CD14-positive monocyte (primary cell): ENCODE measurements at regions not wholly inside any gene's neighbourhood (a gene's known extent, or its start where the extent isn't known, plus 50 kb on each side); places are given as distances from the start of the nearest gene placed in this dataset.

ENCODE experiments used
- DNase-seq, 3 donors: peaks; one replicate each; pipeline ENCODE4 v3.0.0-alpha.2; 2011 to 2022
- H2AFZ ChIP-seq: 2 replicates; pipeline ENCODE4 v1.6.0; 2012; ENCODE audit warnings: mild to moderate bottlenecking, low read depth, low read length, inconsistent platforms; ENCODE audit not compliant: insufficient read depth, poor library complexity, severe bottlenecking
- H3K27ac ChIP-seq, 2 donors: 1 replicate in 1 of 2; 2 replicates in 1 of 2; pipeline ENCODE4 v1.5.1; 2012 to 2013; ENCODE audit warnings: low read length in 2 of 2, control low read depth in 1 of 2, inconsistent platforms in 1 of 2, low read depth in 1 of 2, mild to moderate bottlenecking in 1 of 2
- H3K27me3 ChIP-seq, 2 donors: one replicate each; pipeline versions ENCODE4 v1.6.0 to v1.6.1; 2011 to 2013; ENCODE audit warnings: low read length in 2 of 2; ENCODE audit not compliant: control insufficient read depth in 2 of 2, insufficient read depth in 2 of 2
- H3K36me3 ChIP-seq, 2 donors: replicated peaks in 1 of 2; 1 replicate in 1 of 2; 2 replicates in 1 of 2; pipeline versions ENCODE4 v1.5.1 to v1.6.1; 2012 to 2013; ENCODE audit warnings: low read length in 2 of 2, control low read depth in 1 of 2, inconsistent platforms in 1 of 2, mild to moderate bottlenecking in 1 of 2; ENCODE audit not compliant: insufficient read depth in 2 of 2, control insufficient read depth in 1 of 2
- H3K4me1 ChIP-seq, 2 donors: 1 replicate in 1 of 2; 2 replicates in 1 of 2; pipeline versions ENCODE4 v1.5.1 to v1.6.1; 2012 to 2013; ENCODE audit warnings: low read length in 2 of 2, control low read depth in 1 of 2, inconsistent platforms in 1 of 2, mild to moderate bottlenecking in 1 of 2, moderate library complexity in 1 of 2; ENCODE audit not compliant: insufficient read depth in 2 of 2, control insufficient read depth in 1 of 2
- H3K4me2 ChIP-seq: replicated peaks from 2 replicates; pipeline ENCODE3; 2012; ENCODE audit warnings: low read length, moderate library complexity, mild to moderate bottlenecking; ENCODE audit not compliant: poor library complexity, severe bottlenecking; ENCODE audit errors: extremely low read depth
- H3K4me3 ChIP-seq, 3 experiments: fragments of 200-600 bp in 1 of 3; sonication (generic) in 1 of 3; replicated peaks in 1 of 3; 1 replicate in 2 of 3; 2 replicates in 1 of 3; pipeline ENCODE4 v1.5.1; 2011 to 2013; ENCODE audit warnings: low read length in 3 of 3, mild to moderate bottlenecking in 3 of 3, control low read depth in 2 of 3, low read depth in 2 of 3, inconsistent platforms in 1 of 3, moderate library complexity in 1 of 3
- H3K79me2 ChIP-seq: 2 replicates; pipeline ENCODE4 v1.6.0; 2012; ENCODE audit warnings: mild to moderate bottlenecking, control low read depth, inconsistent platforms, low read length, moderate library complexity; ENCODE audit not compliant: insufficient read depth
- H3K9ac ChIP-seq: 2 replicates; pipeline ENCODE4 v1.6.0; 2017; ENCODE audit warnings: low read length, mild to moderate bottlenecking; ENCODE audit not compliant: insufficient read depth, poor library complexity, severe bottlenecking
- H3K9me3 ChIP-seq, 2 donors: replicated peaks in 1 of 2; 1 replicate in 1 of 2; 2 replicates in 1 of 2; pipeline versions ENCODE4 v1.5.1 to v1.6.1; 2012 to 2013; ENCODE audit warnings: low read length in 2 of 2, control low read depth in 1 of 2; ENCODE audit not compliant: control insufficient read depth in 1 of 2, insufficient read depth in 1 of 2
- H4K20me1 ChIP-seq: 2 replicates; pipeline ENCODE4 v1.6.0; 2012; ENCODE audit warnings: mild to moderate bottlenecking, low read length, control low read depth, moderate library complexity; ENCODE audit not compliant: insufficient read depth
- H3K27ac Mint-ChIP-seq, 7 donors: one replicate each; pipeline ENCODE4 v1.8.0; 2020; ENCODE audit warnings: mild to moderate bottlenecking in 7 of 7, mixed read lengths in 7 of 7, moderate library complexity in 6 of 7, inconsistent platforms in 2 of 7
- H3K27me3 Mint-ChIP-seq, 3 donors: one replicate each; pipeline ENCODE4 v1.8.0; 2021 to 2022; ENCODE audit warnings: low read depth in 3 of 3, mild to moderate bottlenecking in 3 of 3, mixed read lengths in 3 of 3, moderate library complexity in 3 of 3, inconsistent platforms in 1 of 3
- H3K36me3 Mint-ChIP-seq, 2 donors: one replicate each; pipeline ENCODE4 v1.8.0; 2020; ENCODE audit warnings: mixed read lengths in 2 of 2, inconsistent platforms in 1 of 2, mild to moderate bottlenecking in 1 of 2
- H3K4me1 Mint-ChIP-seq: one replicate; pipeline ENCODE4 v1.8.0; 2020; ENCODE audit warnings: mild to moderate bottlenecking, mixed read lengths
- H3K4me3 Mint-ChIP-seq, 2 donors: one replicate each; pipeline ENCODE4 v1.8.0; 2020; ENCODE audit warnings: mild to moderate bottlenecking in 2 of 2, mixed read lengths in 2 of 2, moderate library complexity in 1 of 2
- H3K9me3 Mint-ChIP-seq, 7 donors: one replicate each; pipeline ENCODE4 v1.8.0; 2020 to 2022; ENCODE audit warnings: mixed read lengths in 7 of 7, mild to moderate bottlenecking in 6 of 7, moderate library complexity in 6 of 7, inconsistent platforms in 2 of 7
- CTCF ChIP-seq: fragments of 200-600 bp; IDR thresholded peaks from one replicate; pipeline ENCODE4 v1.8.0; 2022; ENCODE audit warnings: antibody characterized with exemption, mild to moderate bottlenecking
- WGBS: methylation state at CpG from one replicate; pipeline ENCODE4 v1.1.5; 2013; ENCODE audit warnings: missing lambda C conversion rate; ENCODE audit not compliant: insufficient coverage; 5-methylcytosine and 5-hydroxymethylcytosine counted together
- intact Hi-C, 2 donors: fragments of 100-400 bp; cut with micrococcal nuclease; formaldehyde crosslinking; loops; one replicate each; pipeline versions ENCODE4 v1.15.0 to v1.15.1; 2023

- H3K4me3 Mint-ChIP-seq, result no peak overlapping the region
- Histone ChIP-seq H3K27ac (no peak overlapping the region), H3K9me3 (no peaks in the 10 kb centered on the region), H3K36me3 (no peaks in the 10 kb centered on the region), H3K27me3 (no peaks in the 10 kb centered on the region), H3K4me3 (no peak overlapping the region), H3K79me2 (no peaks in the 10 kb centered on the region), H4K20me1 (no peaks in the 10 kb centered on the region), H2AFZ (no peak overlapping the region), H3K4me2 (no peak overlapping the region), H3K4me1 (no peaks in the 10 kb centered on the region), H3K9ac (no peak overlapping the region)
- H3K36me3 Mint-ChIP-seq, result no peaks in the 10 kb centered on the region
- intact Hi-C loops, result no loop called here
- no peak for TF ChIP-seq CTCF
- H3K27ac Mint-ChIP-seq, result no peak overlapping the region
- DNase-seq, result no peak
- peaks cover 0 to 3% (median 0%) of the 10 kb centered on the region in 7 donors for H3K9me3 Mint-ChIP-seq
- H3K4me1 Mint-ChIP-seq, result no peaks in the 10 kb centered on the region
- no peaks in the 10 kb centered on the region for H3K27me3 Mint-ChIP-seq
Measured at GRCh38 chr9:13508681-13509080, 229.2 kb upstream of the MPDZ start.

- no peak overlapping the region for H3K4me3 Mint-ChIP-seq
- no peak overlapping the region for H3K27ac ChIP-seq
- intact Hi-C loops, result no loop called here
- no peaks in the 10 kb centered on the region for H4K20me1 ChIP-seq
- no peaks in the 10 kb centered on the region for H3K9me3 ChIP-seq
- no peak overlapping the region for H3K27ac Mint-ChIP-seq
- no peaks in the 10 kb centered on the region for H3K27me3 ChIP-seq
- no peak overlapping the region for H3K4me2 ChIP-seq
- TF ChIP-seq CTCF, result no peak
- H3K4me3 ChIP-seq, result no peak overlapping the region
- H3K36me3 ChIP-seq, result no peaks in the 10 kb centered on the region
- H3K9ac ChIP-seq, result no peak overlapping the region
- no peak for DNase-seq
- H3K79me2 ChIP-seq, result no peaks in the 10 kb centered on the region
- no peaks in the 10 kb centered on the region for H3K4me1 ChIP-seq
- H3K36me3 Mint-ChIP-seq, result no peaks in the 10 kb centered on the region
- no peaks in the 10 kb centered on the region for H3K4me1 Mint-ChIP-seq
- no peaks in the 10 kb centered on the region for H3K27me3 Mint-ChIP-seq
- no peak overlapping the region for H2AFZ ChIP-seq
- no CpG with 5 or more reads among the region's 2 CpGs for WGBS
- H3K9me3 Mint-ChIP-seq, result peaks cover 0 to 3% (median 2%) of the 10 kb centered on the region in 7 donors
Measured at GRCh38 chr9:13508086-13508485, 228.6 kb upstream of the MPDZ start.
